Skin of body (tissue), 1 donor: ENCODE measurements at regions not wholly inside any gene's neighbourhood (a gene's known extent, or its start where the extent isn't known, plus 50 kb on each side); places are given as distances from the start of the nearest gene placed in this dataset.

Experiments
- DNase-seq: peaks from one replicate; lab custom pipeline; 2025; lab: John Stamatoyannopoulos, UW

DNA sequence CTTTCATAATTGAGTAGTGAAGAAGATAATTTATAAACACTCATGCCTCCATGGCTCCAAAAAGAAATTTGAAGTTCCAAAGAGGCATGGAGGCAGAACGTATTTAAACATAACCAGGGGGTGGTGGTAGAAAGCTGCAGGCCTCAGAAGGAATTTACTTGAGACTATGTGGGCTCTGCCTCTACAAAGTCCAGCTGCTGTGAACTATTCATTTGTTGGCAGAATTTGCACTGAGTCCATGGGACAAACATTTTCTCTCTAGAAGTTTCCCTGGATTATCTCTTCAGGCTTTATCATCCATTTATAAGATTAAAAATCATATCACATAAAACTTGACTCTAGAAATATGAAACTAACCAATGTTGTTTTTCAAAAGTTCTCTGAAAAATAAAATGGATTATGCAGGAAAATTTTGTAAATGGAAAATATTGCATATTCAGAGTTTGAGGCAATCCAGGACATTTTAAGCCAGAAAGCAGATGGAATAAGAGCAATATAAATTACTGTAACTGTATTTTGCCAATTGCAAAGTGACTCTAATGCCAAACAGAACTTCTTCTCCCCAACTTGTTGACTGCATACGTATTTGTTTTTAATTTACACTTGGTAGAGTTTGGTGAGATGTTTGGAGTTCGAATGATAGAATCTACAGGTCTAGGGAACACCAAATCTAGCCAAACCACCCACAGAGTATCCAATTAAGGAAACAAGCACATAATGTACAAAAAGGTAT, 258.2 kb downstream of the ENC1 start:
- peak; percentile 14 for DNase-seq

DNA sequence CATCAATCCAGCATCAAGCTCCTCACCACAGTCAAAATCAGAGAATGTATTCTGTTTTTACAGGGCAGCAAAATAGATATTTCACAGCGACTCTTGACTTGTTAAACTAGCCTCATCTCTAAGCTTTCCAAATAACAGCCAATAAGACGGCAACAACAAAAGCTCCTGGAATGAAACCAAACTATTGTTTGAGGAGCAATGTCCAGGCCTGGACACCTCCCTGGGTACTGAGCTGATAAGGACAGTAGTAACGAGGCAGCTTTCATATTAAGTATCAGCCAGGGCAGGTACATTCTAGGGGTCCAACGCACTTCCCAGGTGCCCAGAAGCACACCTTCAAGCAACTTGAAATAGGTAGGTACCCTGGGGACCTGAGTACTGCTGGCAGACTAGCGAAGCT, 260.3 kb downstream of the ENC1 start:
- DNase-seq: no peak

DNA sequence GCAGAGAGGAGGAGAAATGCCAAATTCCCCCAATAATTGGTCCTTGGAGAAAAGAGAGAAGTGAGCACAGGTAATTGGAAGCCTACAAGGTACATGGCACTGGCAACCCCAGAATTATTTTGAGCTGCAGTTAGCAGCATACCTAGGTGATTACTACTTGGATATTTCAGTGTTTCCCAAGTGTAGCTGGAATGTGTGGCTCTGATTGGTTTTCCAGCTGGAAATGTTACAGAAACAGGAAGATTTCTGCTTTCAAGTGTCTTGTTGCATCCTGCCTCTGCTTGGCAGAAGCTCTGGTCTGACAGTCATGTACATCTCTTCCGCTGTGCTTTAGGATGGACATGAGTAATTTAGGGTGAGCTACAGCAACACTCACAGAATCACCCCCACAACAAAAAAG, 262.1 kb downstream of the ENC1 start:
- DNase-seq: no peak

DNA sequence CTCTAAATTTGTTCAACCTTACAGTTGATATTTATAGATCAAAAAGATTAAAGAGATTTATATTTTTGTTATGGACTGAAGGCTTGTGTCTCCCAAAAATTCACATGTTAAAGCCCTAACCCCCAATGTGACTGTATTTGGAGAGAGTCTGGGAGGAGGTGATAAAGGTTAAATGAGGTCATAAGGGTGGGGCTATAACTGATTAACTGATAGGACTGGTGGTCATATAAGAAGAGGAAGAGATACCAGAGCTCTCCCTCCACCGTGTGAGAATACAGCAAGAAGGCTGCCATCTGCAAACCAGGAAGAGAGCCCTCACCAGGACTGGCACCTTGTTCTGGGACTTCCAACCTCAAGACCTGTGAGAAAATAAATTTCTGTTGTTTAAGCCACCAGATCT, 264.3 kb downstream of the ENC1 start:
- no peak for DNase-seq

DNA sequence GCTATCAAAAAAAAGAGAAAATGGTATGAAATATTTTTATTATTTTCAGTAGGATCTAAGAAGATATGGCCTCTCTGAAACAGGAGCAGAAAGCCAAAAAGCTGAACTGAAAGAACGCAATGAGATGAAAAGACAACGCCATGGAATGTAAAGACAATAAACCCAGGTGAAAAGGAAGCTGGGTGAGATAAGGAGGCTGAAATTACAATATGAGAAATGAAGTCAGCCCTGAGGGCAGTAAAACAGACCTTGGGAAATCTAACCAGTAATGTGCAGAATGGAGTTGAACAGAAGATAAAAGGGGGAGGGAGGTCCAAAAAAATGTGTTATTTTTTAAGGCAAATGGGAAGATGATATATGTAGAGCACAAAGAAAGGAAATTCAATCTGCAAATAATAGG, 265.3 kb downstream of the ENC1 start:
- no peak for DNase-seq

DNA sequence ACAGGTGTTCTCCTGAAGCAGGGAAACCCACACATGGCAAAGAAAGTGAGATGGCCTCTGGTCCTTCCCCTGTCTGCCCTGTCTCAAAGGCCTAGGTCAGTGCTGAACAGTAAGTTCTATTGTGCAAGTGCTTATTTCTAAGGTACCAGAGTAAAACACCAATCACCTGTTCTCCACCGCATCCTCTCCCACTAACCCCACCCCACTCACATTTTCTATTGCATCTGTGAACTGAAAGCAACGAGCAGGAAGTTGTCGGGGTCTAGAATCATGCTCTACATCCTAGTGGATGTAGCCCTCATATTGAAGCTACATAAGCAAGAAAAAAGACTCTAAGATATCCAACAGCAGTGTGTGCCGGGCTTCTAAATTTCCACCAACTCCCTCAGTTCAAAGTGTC, 265.9 kb downstream of the ENC1 start:
- no peak for DNase-seq

DNA sequence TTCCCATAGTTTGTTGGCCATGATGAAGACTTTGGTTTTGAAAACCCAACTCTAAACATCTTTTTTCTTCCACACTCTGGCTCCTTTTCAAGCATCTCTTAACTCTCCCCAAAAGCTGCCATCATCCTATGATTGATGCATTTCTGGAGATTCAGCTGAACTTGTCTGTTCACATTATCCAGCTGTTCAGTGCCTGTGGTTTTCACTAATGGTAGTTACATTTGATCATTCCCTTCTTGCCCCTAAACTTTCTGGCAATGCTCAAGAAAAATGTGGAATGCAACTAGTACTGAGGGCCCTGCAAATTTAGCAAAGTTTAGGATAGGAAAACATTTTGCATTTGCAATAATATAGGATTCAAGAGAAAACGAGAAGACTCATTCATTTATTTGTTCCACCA, 267.5 kb downstream of the ENC1 start:
- no peak for DNase-seq

DNA sequence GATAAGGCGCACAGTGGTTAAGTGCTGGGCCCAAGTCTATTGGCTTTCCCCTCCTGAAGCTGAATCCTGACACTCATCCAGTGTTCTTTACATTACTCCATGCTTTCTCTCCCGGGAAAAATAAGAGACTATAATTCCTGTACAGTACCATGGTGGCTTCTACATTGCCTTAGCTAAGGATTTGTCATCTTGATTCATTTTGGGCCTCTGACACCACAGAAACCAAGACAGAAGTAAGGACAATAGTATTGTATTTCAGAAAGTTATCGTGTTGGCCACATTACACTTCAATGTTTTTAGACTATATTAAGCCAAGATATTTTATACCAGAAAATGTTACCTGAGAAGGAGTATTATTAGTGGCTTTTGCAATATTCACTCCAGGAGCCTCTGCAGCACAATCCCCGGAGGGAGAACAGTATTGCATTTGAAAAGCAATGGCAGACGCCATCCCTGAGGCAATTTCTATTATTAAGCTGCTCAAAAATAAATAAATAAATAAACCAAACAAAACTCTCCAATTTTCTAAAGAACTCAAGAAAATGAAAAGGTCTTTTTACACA, 267.9 kb downstream of the ENC1 start:
- DNase-seq: no peak

DNA sequence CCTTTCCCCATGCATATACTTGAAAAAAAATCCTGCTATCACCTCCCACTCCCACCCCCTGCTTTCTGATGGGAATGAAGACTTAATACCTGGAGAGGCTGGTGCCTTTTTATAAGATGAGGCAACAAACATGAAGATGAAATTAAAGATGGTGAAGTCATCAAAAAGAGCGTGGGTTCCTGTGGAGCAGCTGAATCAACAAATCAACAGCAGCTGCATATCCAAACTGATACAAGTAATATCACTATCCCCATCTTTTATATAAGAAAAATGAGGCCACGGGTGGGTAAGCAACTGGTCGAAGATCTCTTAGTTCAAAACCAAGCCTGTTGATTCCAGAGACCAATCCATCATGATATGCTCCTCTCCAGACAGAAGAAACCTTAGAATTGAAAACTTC, 268.5 kb downstream of the ENC1 start:
- no peak for DNase-seq

DNA sequence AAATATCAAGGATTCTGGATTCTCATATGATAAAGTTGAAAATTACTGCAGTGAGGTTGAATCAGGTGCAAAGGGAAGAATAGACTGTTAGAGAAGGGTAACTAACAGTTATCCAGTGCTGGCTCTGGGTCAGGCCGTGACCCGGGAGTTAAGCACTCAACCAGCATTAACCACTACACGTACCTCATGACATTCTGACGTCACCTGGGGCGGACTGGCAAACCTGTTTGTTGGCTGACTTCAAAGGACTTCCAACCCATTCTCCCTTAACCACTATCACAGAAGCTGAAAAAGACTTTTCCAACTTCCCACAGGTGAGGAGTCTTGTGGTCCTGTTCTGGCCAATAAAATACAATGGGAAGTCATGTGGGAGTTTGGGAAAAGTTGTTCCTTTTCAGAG, 268.9 kb downstream of the ENC1 start:
- no peak for DNase-seq

DNA sequence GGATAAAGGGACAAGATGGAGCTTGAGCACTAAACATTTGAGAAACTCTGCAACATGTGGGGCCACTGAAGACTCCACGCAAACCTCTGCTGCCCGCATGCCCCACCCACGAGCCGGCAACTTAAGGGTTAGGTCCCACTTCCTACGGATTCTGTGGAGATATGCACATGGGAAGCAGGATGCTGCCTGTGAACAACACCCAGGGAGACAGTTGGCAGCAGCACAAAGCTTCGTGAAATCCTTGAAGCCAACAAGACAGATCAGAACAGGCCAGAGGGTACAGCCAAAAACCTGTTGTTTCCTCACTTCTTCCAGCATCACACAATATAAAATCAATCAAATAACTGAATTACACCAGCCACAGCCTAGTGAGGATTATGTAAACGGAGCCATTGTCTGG, 270.4 kb downstream of the ENC1 start:
- peak; percentile 12 for DNase-seq

DNA sequence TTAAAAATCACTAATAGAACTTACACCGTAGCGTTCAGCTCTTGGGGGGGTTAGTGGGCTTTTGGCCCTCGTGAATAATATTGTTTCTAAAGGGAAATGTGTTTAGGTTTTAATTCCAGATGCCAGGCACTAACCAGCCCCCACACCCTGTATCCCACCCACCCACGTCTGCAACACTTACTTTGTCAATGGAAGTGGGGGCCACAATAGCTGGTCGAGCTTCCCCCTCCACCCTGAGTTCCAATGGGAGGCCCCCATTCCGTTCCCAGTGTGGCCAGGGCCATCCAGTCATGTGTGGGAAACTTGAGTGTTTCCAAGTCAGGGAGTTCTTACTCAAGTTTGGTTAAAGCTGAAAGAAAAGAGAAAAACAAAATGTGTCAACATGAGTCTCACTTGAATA, 271.4 kb downstream of the ENC1 start:
- no peak for DNase-seq

DNA sequence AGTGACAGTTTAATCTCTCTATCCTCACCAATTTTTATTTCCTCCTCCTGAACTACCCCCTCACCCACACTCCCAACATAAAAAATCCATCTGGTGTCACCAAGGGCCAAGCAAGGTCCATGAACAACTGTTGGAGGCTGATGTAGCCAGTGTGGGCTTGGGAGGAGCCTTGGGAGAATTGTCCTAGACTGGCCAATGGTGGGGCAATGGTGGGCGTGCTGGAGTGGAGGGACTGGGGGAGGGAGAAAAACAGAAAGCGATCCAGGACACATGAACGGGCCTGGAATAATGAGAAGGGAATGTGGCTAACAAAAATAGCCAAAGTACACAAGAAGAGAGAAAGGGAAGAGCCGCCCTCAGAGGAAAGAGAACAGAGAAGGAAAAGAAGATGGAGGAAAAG, 272.6 kb downstream of the ENC1 start:
- DNase-seq: no peak

DNA sequence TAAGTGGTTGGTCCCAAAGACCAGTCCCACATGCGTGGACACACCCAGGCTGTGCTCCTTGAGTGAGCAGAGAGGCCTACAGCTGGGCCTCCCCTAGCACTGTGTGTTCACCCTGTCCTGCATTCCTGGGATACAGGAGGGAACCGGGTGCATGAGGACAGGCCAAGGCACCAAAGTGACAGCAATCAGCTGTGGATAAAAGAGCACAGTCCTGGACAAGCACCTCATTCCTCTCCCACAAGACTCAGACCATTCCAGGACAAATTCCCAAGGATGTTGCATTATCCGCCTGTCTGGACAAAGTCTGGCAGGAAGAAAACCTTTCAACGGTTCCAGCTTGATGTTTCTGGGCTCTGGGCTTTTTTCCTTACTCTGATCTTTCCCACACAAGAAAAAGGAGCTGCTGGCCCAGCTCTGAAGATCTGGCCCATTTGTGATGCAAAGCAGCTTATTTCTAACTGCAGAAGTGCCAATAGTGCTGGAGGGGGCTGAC, 273.2 kb downstream of the ENC1 start:
- DNase-seq: no peak

DNA sequence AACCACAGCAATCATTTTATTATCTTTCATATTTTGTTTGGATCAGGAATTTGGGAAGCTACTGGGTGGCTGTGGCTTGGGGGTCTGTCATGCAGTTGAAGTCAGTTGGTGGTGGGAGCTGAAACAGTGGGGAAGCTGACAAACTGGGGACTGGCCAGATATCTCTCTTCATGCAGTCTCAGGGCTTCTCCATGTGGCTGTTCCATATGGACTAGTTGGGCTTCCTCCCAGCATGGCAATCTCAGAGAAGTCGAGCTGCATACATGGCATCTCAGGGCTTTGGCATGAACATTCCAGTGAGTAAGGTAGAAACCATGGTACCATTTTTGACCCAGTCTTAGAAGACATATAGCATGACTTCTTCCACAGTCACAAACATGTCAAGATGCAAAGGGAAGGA, 274.8 kb downstream of the ENC1 start:
- DNase-seq: no peak

DNA sequence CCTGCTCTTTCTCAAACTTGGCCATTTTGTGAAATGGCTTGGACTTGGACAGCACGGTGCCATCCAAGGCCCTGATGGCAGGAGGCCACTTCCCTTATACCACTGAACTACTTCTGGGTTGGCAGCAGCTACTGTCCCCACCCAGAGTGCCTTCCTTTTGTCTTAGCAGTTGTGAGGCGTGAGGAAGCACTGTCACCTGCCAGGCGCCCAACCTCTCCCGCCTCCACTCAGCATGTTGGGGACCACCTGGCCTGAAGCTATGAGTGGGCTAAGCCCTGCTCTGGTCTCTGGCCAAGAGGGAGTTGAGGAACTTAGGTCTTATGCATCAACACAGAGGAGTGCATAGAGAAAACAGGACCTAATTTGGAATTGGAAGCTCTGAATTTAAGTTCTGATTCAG, 276.0 kb downstream of the ENC1 start:
- no peak for DNase-seq

DNA sequence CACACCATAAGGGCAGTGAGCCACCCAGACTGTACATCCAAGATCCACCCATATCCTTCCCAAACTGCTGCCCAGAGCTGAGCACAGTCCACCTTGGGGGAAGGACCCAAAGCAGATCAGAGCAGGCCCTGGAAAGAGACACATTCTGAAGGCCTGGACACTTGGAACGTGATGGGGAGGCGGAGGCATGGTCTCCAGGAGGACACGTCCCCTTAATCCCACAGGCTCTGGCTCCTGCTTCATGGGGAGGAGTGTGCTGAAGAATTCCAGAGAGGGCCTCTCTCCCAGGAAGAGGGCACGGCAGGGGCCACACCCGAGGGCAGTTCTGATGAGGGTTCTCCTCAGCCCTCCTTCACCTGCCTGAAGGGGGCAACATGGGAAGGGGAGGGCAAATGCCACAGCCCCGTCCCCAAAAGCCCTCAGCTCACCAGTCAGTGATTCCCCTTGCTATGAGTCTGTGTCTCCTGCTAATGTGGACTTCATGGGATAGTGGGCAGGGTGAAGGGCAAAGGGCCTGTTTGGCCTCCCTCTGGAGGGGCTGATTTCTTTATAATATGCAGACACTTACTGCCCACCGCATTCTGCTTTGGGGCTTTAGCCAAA, 276.8 kb downstream of the ENC1 start:
- no peak for DNase-seq

DNA sequence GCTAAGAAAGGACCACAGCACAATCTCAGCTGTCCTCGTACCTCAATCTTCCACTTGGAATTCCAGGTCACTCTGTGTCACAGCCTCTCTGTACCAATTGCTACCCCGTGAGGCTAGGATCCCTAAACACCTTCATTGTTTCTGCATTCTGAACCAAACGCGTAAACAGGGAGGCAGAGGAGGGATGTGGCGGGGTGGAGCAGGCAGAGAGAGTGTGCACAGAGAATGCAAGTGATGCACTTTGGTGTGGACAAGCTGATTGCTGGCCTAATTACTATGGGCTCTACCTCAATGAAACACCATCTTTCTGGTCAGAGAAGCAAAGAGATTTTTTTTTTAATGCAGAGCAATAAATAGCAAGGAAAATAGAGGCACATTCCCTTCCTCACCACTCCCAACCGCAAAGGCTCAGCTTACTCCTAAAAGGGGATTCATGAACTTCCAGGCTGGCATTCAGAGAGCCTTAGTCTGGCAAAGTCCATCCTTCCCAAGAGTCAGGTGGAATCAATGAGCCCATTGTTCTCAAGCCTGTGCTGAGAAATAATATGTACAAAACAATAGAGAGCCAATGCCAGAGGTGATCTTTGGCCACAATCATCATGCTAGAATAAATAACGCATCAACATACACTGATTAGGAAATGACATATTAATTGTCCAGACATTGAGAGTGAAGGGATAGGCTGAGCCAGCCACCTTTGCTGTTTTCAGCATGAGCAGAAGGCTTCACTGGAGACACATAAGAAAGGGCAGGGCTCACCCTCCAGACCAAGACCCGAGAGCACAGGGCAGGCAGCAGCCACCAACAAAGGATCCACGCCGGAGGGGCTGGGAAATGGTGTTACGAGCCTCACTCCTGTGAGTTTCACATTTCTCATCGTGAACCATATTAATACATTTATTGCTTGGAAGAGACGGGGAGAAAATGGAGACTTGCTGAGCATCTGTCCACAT, 278.8 kb downstream of the ENC1 start:
- DNase-seq: no peak

DNA sequence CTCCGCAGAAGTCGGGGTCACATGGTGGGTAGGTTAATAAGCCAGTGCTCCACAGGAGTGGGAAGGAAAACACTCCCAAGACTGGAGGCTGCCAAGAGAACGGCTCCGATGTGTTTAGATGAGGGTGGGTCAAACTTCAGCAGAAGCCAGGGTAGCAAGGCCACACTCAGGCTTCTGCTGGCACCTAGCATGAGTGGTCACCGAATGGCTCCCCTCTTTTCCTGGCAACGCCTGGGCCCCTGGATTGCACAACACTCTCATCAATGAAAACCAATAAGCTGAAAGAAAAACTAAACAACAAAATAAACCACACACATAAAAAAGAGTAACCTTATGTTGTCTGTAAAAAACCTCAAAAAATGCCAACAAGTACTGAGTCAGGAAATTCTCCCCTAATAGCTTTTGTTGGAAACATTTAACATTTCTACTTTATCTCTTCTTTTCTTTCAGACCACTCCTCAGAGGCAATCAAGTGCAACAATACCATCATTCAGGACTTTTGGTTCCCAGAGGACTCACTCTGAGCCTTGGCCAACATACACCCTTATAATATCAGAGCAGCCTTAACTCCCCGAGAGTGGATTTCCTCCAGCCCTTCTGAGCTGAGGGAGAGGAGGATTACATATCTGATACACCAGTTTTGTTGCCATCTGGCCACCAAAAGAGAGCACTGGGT, 279.9 kb downstream of the ENC1 start:
- no peak for DNase-seq

DNA sequence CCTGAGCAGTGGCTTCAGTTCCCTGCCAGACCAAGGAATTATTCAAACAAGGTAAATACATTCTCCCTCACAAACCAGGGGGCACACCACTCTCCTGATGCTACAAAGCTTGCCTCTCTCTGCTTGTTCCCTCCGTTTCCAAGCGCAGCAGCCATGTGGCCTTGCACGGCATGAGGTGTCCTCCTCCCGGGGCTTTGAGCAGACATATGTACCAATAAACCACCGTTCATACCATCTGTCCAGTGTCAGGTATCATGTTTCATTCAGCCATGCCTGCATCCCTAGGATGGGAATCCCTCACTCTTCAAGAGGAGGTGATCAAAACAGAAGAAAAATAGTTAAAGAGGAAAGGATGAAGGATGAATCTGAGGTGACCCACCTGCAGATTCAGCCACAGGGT, 282.7 kb downstream of the ENC1 start:
- no peak for DNase-seq

DNA sequence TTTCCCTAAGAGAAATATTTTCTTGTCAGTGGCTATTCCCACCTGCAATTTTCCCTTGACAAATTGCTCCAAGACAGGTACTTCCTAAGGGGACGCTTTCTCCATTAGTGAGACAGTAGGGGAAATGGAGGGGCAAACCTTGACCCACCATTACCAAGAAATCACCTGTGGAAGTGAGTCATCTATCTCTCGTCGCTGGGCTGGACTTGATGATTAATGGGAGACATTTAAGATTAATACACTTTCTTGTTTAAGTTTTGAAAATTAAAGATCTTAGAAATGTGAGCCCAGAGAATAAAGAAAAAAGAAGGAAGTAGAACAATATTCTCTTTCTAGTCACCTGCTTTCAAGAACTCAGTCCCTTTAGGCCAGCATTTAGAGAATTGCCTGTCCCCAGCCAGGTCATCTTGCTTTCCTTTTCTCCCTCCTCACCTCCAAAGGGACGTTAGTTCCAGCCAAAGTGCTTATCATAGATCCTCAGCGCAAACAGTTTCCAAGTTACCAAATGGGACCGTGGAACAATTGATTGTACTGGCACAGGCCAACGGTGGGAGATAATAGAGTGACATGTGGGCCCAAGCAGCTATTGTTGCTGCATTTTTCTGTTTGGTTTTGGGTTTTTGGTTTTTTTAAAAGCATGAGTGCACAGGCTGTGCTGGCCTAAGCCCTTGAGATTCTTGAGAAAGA, 284.4 kb downstream of the ENC1 start:
- DNase-seq: no peak
